Peyer's patch (tissue), 4 donors: ENCODE measurements at regions not wholly inside any gene's neighbourhood (a gene's known extent, or its start where the extent isn't known, plus 50 kb on each side); places are given as distances from the start of the nearest gene placed in this dataset.

ENCODE experiments used
- POLR2A ChIP-seq, 2 donors: fragments of 450-650 bp; IDR thresholded peaks; one replicate each; pipeline ENCODE4 v1.5.1; 2017; ENCODE audit warnings: antibody characterized with exemption in 2 of 2, mild to moderate bottlenecking in 2 of 2, moderate library complexity in 2 of 2
- TF ChIP-seq, protein P1 (sequence below), 6 experiments: fragments of 450-650 bp in 4 of 6; fragments of 200-600 bp in 2 of 6; sonication (generic) in 1 of 6; IDR thresholded peaks; one replicate each; pipeline ENCODE4 v1.5.1; 2017 to 2019; ENCODE audit warnings: antibody characterized with exemption in 6 of 6, mild to moderate bottlenecking in 3 of 6, moderate library complexity in 1 of 6

DNA sequence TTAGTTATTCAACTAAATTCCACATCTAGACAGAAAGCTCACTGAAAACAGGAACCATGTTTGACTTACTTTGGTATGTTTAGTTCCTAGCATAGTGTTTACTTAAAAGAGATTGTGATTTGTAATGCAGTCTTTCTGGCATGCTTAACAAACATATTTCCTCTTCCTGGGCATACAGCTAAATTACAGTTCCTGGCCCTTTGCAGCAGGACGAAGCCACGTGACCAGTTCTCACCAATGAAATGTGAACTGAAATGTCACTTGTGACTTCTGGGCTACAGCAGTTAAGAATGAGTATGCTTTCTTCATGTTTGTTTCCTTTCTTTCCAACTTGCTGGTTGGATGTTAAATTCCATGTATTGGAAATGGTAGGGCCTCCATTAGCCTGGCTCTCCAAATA, 330.5 kb downstream of the FIGN start:
- TF ChIP-seq, protein P1, sequence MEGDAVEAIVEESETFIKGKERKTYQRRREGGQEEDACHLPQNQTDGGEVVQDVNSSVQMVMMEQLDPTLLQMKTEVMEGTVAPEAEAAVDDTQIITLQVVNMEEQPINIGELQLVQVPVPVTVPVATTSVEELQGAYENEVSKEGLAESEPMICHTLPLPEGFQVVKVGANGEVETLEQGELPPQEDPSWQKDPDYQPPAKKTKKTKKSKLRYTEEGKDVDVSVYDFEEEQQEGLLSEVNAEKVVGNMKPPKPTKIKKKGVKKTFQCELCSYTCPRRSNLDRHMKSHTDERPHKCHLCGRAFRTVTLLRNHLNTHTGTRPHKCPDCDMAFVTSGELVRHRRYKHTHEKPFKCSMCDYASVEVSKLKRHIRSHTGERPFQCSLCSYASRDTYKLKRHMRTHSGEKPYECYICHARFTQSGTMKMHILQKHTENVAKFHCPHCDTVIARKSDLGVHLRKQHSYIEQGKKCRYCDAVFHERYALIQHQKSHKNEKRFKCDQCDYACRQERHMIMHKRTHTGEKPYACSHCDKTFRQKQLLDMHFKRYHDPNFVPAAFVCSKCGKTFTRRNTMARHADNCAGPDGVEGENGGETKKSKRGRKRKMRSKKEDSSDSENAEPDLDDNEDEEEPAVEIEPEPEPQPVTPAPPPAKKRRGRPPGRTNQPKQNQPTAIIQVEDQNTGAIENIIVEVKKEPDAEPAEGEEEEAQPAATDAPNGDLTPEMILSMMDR (IDR thresholded peaks at IDR 0.05): no peak
- no peak for TF ChIP-seq POLR2A (IDR thresholded peaks at IDR 0.05)
